ENCODE measurements at regions not wholly inside any gene's neighbourhood (a gene's known extent, or its start where the extent isn't known, plus 50 kb on each side); places are given as distances from the start of the nearest gene placed in this dataset.

- TF ChIP-seq TSHZ2 (CRISPR knock-in tag; IDR thresholded peaks at IDR 0.05), result no peak
Observed at GRCh38 chr15:94673801-94674200, 442.4 kb downstream of the MCTP2 start (continued).

GRCh38 chr15:94674296-94674695 lies 442.9 kb downstream of the MCTP2 start:
- TF ChIP-seq SNAI2 (CRISPR knock-in tag; IDR thresholded peaks at IDR 0.05) (no peak), ZNF8 (CRISPR knock-in tag; IDR thresholded peaks at IDR 0.05) (no peak), ZC3H10 (CRISPR knock-in tag; IDR thresholded peaks at IDR 0.05) (no peak), TSHZ2 (CRISPR knock-in tag; IDR thresholded peaks at IDR 0.05) (no peak), PATZ1 (CRISPR knock-in tag; IDR thresholded peaks at IDR 0.05; ENCODE audit: borderline replicate concordance) (no peak), BACH2 (CRISPR knock-in tag; IDR thresholded peaks at IDR 0.05; ENCODE audit: borderline replicate concordance) (no peak), TCF4 (CRISPR knock-in tag; IDR thresholded peaks at IDR 0.05; ENCODE audit: borderline replicate concordance) (no peak), ARNTL (CRISPR knock-in tag; IDR thresholded peaks at IDR 0.05; ENCODE audit: borderline replicate concordance, low read depth) (no peak)
- no peak for ATAC-seq

GRCh38 chr15:94677202-94677790 lies 445.9 kb downstream of the MCTP2 start:
- TF ChIP-seq ZC3H10 (CRISPR knock-in tag; IDR thresholded peaks at IDR 0.05), result no peak
- no peak for TF ChIP-seq OSR1 (CRISPR knock-in tag; IDR thresholded peaks at IDR 0.05)
- TF ChIP-seq ARNTL (CRISPR knock-in tag; IDR thresholded peaks at IDR 0.05; ENCODE audit: borderline replicate concordance, low read depth), result no peak
- TF ChIP-seq ESRRG (CRISPR knock-in tag; IDR thresholded peaks at IDR 0.05), result no peak
- no peak for TF ChIP-seq TOX (CRISPR knock-in tag; IDR thresholded peaks at IDR 0.05; ENCODE audit: borderline replicate concordance)
- TF ChIP-seq TCF4 (CRISPR knock-in tag; IDR thresholded peaks at IDR 0.05; ENCODE audit: borderline replicate concordance), result no peak
- TF ChIP-seq TSHZ2 (CRISPR knock-in tag; IDR thresholded peaks at IDR 0.05), result no peak
- TF ChIP-seq BACH2 (CRISPR knock-in tag; IDR thresholded peaks at IDR 0.05; ENCODE audit: borderline replicate concordance), result no peak
- TF ChIP-seq ZNF565 (CRISPR knock-in tag; conservative IDR thresholded peaks at IDR 0.05; ENCODE audit: low read depth), result no peak
- TF ChIP-seq PPARA (CRISPR knock-in tag; IDR thresholded peaks at IDR 0.05; ENCODE audit: borderline replicate concordance), result no peak
- no peak for TF ChIP-seq ZNF8 (CRISPR knock-in tag; IDR thresholded peaks at IDR 0.05)
- TF ChIP-seq CSDC2 (CRISPR knock-in tag; IDR thresholded peaks at IDR 0.05), result no peak
- TF ChIP-seq ISL1 (CRISPR knock-in tag; IDR thresholded peaks at IDR 0.05), result no peak
- no peak for TF ChIP-seq CSRNP3 (CRISPR knock-in tag; IDR thresholded peaks at IDR 0.05)
- TF ChIP-seq POU6F1 (CRISPR knock-in tag; IDR thresholded peaks at IDR 0.05; ENCODE audit: borderline replicate concordance, low read depth), result no peak
- no peak for TF ChIP-seq ZNF70 (CRISPR knock-in tag; IDR thresholded peaks at IDR 0.05)
- TF ChIP-seq SNAI2 (CRISPR knock-in tag; IDR thresholded peaks at IDR 0.05), result no peak
- TF ChIP-seq ZFP3 (CRISPR knock-in tag; IDR thresholded peaks at IDR 0.05), result no peak
- no peak for TF ChIP-seq RARB (CRISPR knock-in tag; IDR thresholded peaks at IDR 0.05)
- no peak for ATAC-seq

Measured in SK-N-SH treated with all-trans-retinoic acid at 6 μM for 48 hours (cell line).